SKM-1 treated with dmso at 0.1 percent for 144 hours (cell line): ENCODE measurements at regions not wholly inside any gene's neighbourhood (a gene's known extent, or its start where the extent isn't known, plus 50 kb on each side); places are given as distances from the start of the nearest gene placed in this dataset.
"Not testable (repeated sequence)": the region's sequence is repeated elsewhere in the genome, so short reads cannot be mapped to it uniquely, and the experiment has no call there.

Source experiments
- DNase-seq: peaks from one replicate; lab custom pipeline; 2025; ENCODE audit not compliant: unreplicated experiment; lab: John Stamatoyannopoulos, UW

- DNase-seq = no peak
These were observed 136.1 kb upstream of the WDFY3 start for GRCh38 chr4:85102606-85103005.

- no peak for DNase-seq
These were observed 139.7 kb upstream of the WDFY3 start for GRCh38 chr4:85106166-85106565.

GRCh38 chr4:85106805-85107336, 140.4 kb upstream of the WDFY3 start:
- DNase-seq = no peak

GRCh38 chr4:85107553-85107952, 141.1 kb upstream of the WDFY3 start:
- no peak for DNase-seq

GRCh38 chr4:85113706-85114105, 147.2 kb upstream of the WDFY3 start:
- DNase-seq = no peak

GRCh38 chr4:85114526-85114925, 148.0 kb upstream of the WDFY3 start:
- DNase-seq = no peak

GRCh38 chr4:85116008-85116407, 149.5 kb upstream of the WDFY3 start:
- DNase-seq = no peak

- DNase-seq = no peak
These were observed 159.2 kb upstream of the WDFY3 start for GRCh38 chr4:85125688-85126087.

GRCh38 chr4:85126991-85127591, 160.6 kb upstream of the WDFY3 start:
- no peak for DNase-seq

GRCh38 chr4:85127653-85128052, 161.2 kb upstream of the WDFY3 start:
- DNase-seq = peak; percentile 33

GRCh38 chr4:85128246-85129204, 162.0 kb upstream of the WDFY3 start:
- no peak for DNase-seq

GRCh38 chr4:85129354-85130125, 163.1 kb upstream of the WDFY3 start:
- not testable (repeated sequence) for DNase-seq

GRCh38 chr4:85132117-85132516, 165.6 kb upstream of the WDFY3 start:
- DNase-seq = no peak

GRCh38 chr4:85132570-85132969, 166.1 kb upstream of the WDFY3 start:
- DNase-seq = no peak

GRCh38 chr4:85139749-85140148, 173.3 kb upstream of the WDFY3 start:
- peak; percentile 68 for DNase-seq

- no peak for DNase-seq
These were observed 176.0 kb upstream of the WDFY3 start for GRCh38 chr4:85142451-85142850.

GRCh38 chr4:85147481-85148076, 181.1 kb upstream of the WDFY3 start:
- peak; percentile 75 for DNase-seq

GRCh38 chr4:85149676-85150075, 183.2 kb upstream of the WDFY3 start:
- DNase-seq = no peak

- no peak for DNase-seq
These were observed 184.9 kb upstream of the WDFY3 start for GRCh38 chr4:85151371-85151770.

- no peak for DNase-seq
These were observed 185.3 kb upstream of the WDFY3 start for GRCh38 chr4:85151786-85152185.

GRCh38 chr4:85152480-85152879, 186.0 kb upstream of the WDFY3 start:
- DNase-seq = no peak
